ENCODE measurements at regions not wholly inside any gene's neighbourhood (a gene's known extent, or its start where the extent isn't known, plus 50 kb on each side); places are given as distances from the start of the nearest gene placed in this dataset.

- Histone ChIP-seq H3K4me1 (ENCODE audit: control insufficient read depth, low read length) (no peaks in the 10 kb centered on the region), H3K27ac (ENCODE audit: low read depth, low read length) (no peak overlapping the region), H3K27me3 (ENCODE audit: control insufficient read depth, low read length) (no peaks in the 10 kb centered on the region), H4K20me1 (ENCODE audit: control insufficient read depth, insufficient read depth, low read depth, low read length) (no peaks in the 10 kb centered on the region), H3K79me2 (ENCODE audit: control insufficient read depth, low read length) (no peaks in the 10 kb centered on the region), H3K4me2 (ENCODE audit: low read length) (no peak overlapping the region), H3F3A (ENCODE audit: control insufficient read depth, insufficient read depth) (no peaks in the 10 kb centered on the region), H3K9me2 (replicated peaks; ENCODE audit: control insufficient read depth, low read length) (no peaks in the 10 kb centered on the region), H3K36me3 (ENCODE audit: control insufficient read depth, low read length) (no peaks in the 10 kb centered on the region), H3K9me3 (ENCODE audit: control insufficient read depth, insufficient read depth, low read length) (no peaks in the 10 kb centered on the region), H3K4me3 (ENCODE audit: low read length) (no peak overlapping the region)
- TF ChIP-seq, protein P1, sequence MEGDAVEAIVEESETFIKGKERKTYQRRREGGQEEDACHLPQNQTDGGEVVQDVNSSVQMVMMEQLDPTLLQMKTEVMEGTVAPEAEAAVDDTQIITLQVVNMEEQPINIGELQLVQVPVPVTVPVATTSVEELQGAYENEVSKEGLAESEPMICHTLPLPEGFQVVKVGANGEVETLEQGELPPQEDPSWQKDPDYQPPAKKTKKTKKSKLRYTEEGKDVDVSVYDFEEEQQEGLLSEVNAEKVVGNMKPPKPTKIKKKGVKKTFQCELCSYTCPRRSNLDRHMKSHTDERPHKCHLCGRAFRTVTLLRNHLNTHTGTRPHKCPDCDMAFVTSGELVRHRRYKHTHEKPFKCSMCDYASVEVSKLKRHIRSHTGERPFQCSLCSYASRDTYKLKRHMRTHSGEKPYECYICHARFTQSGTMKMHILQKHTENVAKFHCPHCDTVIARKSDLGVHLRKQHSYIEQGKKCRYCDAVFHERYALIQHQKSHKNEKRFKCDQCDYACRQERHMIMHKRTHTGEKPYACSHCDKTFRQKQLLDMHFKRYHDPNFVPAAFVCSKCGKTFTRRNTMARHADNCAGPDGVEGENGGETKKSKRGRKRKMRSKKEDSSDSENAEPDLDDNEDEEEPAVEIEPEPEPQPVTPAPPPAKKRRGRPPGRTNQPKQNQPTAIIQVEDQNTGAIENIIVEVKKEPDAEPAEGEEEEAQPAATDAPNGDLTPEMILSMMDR (IDR thresholded peaks at IDR 0.05; ENCODE audit: low read depth, low read length, poor library complexity, severe bottlenecking) = no peak
- no peak for TF ChIP-seq EZH2phosphoT487 (IDR thresholded peaks at IDR 0.05; ENCODE audit: borderline replicate concordance, low read length)
Measured at GRCh38 chr4:66863481-66863880, 681.8 kb downstream of the CENPC start.

DNA sequence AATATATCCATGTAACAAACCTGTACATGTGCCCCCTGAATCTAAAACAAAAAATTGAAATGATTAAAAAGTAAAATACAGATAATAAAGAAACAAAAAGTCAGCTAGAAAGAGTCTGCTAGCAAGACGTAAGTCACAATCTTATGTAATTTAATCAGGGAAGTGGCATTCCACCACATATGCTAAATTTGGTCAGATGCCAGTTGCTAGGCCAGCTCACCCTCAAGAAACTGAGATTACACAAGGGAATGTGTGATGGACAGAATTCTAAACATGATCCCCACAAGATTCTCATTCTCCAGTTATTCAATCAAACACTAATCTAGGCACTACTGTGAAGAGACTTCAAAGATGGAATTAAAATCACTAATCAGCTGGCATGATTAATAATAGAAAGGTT, 689.3 kb downstream of the CENPC start:
- H3K9me2 ChIP-seq (replicated peaks; ENCODE audit: control insufficient read depth, low read length) = no peaks in the 10 kb centered on the region
- no peaks in the 10 kb centered on the region for H3K36me3 ChIP-seq (ENCODE audit: control insufficient read depth, low read length)
- H3K9me3 ChIP-seq (ENCODE audit: control insufficient read depth, insufficient read depth, low read length) = no peaks in the 10 kb centered on the region
- no peaks in the 10 kb centered on the region for H3K79me2 ChIP-seq (ENCODE audit: control insufficient read depth, low read length)
- no peak overlapping the region for H3K27ac ChIP-seq (ENCODE audit: low read depth, low read length)
- no peaks in the 10 kb centered on the region for H4K20me1 ChIP-seq (ENCODE audit: control insufficient read depth, insufficient read depth, low read depth, low read length)
- H3K4me3 ChIP-seq (ENCODE audit: low read length) = no peak overlapping the region
- no peaks in the 10 kb centered on the region for H3K4me1 ChIP-seq (ENCODE audit: control insufficient read depth, low read length)
- H3F3A ChIP-seq (ENCODE audit: control insufficient read depth, insufficient read depth) = no peaks in the 10 kb centered on the region
- TF ChIP-seq EZH2phosphoT487 (IDR thresholded peaks at IDR 0.05; ENCODE audit: borderline replicate concordance, low read length) = no peak
- TF ChIP-seq, protein P1 (IDR thresholded peaks at IDR 0.05; ENCODE audit: low read depth, low read length, poor library complexity, severe bottlenecking) = no peak
- H3K27me3 ChIP-seq (ENCODE audit: control insufficient read depth, low read length) = no peaks in the 10 kb centered on the region
- H3K4me2 ChIP-seq (ENCODE audit: low read length) = no peak overlapping the region

DNA sequence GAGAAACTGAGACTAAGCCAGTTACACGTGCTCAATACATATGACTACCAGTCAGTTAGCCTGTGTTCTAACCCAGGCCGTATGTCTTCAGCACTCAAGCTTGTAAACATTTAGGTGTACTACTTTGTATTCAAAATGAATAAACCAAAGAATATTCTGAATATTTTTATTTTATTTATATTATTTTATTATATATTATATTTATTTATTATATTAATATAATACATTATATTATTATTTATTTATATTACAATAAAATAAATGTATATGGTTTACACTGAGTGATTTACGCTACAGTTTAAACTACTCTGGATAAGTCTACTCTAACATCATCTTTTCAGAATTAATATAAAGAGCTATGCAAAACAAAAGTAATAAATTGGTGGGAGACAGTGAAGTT, 691.5 kb downstream of the CENPC start:
- Histone ChIP-seq H4K20me1 (ENCODE audit: control insufficient read depth, insufficient read depth, low read depth, low read length) (no peaks in the 10 kb centered on the region), H3K36me3 (ENCODE audit: control insufficient read depth, low read length) (no peaks in the 10 kb centered on the region), H3K27ac (ENCODE audit: low read depth, low read length) (no peak overlapping the region), H3K9me2 (replicated peaks; ENCODE audit: control insufficient read depth, low read length) (no peaks in the 10 kb centered on the region), H3K9me3 (ENCODE audit: control insufficient read depth, insufficient read depth, low read length) (no peaks in the 10 kb centered on the region), H3F3A (ENCODE audit: control insufficient read depth, insufficient read depth) (no peaks in the 10 kb centered on the region), H3K4me2 (ENCODE audit: low read length) (no peak overlapping the region), H3K27me3 (ENCODE audit: control insufficient read depth, low read length) (no peaks in the 10 kb centered on the region), H3K4me3 (ENCODE audit: low read length) (no peak overlapping the region), H3K4me1 (ENCODE audit: control insufficient read depth, low read length) (no peaks in the 10 kb centered on the region), H3K79me2 (ENCODE audit: control insufficient read depth, low read length) (no peaks in the 10 kb centered on the region)
- no peak for TF ChIP-seq EZH2phosphoT487 (IDR thresholded peaks at IDR 0.05; ENCODE audit: borderline replicate concordance, low read length)
- TF ChIP-seq, protein P1 (IDR thresholded peaks at IDR 0.05; ENCODE audit: low read depth, low read length, poor library complexity, severe bottlenecking) = no peak

DNA sequence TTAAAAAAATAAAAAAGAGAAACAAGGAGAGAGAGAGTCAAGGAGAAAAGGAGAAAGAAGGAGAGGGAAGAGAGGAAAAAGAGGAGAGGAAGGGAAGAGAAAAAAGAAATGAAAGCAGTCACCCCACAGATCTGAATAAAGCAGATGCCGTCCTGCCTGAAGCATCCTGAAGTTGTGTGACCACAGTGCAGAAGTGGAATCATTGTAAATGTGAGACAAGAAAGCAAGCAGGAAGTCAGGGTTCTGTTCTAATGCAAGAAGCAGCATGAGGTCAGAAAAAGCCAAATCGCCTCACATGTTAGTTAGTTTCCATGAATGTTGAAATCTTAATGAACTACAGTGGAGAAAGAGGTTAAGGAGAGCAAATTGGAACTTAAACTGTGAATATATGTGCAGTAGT, 692.5 kb downstream of the CENPC start:
- Histone ChIP-seq H3F3A (ENCODE audit: control insufficient read depth, insufficient read depth) (no peaks in the 10 kb centered on the region), H4K20me1 (ENCODE audit: control insufficient read depth, insufficient read depth, low read depth, low read length) (no peaks in the 10 kb centered on the region), H3K27me3 (ENCODE audit: control insufficient read depth, low read length) (no peaks in the 10 kb centered on the region), H3K36me3 (ENCODE audit: control insufficient read depth, low read length) (no peaks in the 10 kb centered on the region), H3K27ac (ENCODE audit: low read depth, low read length) (no peak overlapping the region), H3K9me2 (replicated peaks; ENCODE audit: control insufficient read depth, low read length) (no peaks in the 10 kb centered on the region), H3K9me3 (ENCODE audit: control insufficient read depth, insufficient read depth, low read length) (no peaks in the 10 kb centered on the region), H3K4me3 (ENCODE audit: low read length) (no peak overlapping the region), H3K4me2 (ENCODE audit: low read length) (no peak overlapping the region), H3K79me2 (ENCODE audit: control insufficient read depth, low read length) (no peaks in the 10 kb centered on the region), H3K4me1 (ENCODE audit: control insufficient read depth, low read length) (no peaks in the 10 kb centered on the region)
- no peak for TF ChIP-seq EZH2phosphoT487 (IDR thresholded peaks at IDR 0.05; ENCODE audit: borderline replicate concordance, low read length)
- TF ChIP-seq, protein P1 (IDR thresholded peaks at IDR 0.05; ENCODE audit: low read depth, low read length, poor library complexity, severe bottlenecking) = no peak
